ENCODE measurements at regions not wholly inside any gene's neighbourhood (a gene's known extent, or its start where the extent isn't known, plus 50 kb on each side); places are given as distances from the start of the nearest gene placed in this dataset.

DNA sequence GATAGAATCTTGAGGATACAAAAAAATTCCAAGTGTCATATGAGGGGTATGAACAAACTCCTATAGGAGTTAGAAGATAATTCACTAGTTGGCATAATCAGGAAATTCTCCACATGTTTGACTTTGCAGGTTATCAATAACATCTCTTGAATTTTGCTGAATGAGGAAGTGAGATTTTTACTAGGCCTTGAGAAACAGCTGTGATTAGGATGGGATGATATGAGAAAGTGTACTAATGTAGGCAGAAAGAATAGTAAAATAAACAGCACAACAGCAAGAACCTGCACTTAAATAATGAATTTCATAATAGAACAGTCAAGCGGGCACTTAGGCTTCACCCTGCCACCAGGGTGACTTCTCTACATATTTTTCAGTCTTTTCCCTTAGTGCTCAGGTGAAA lies 570.8 kb upstream of the CRIM1 start:
- TF ChIP-seq, protein P1, sequence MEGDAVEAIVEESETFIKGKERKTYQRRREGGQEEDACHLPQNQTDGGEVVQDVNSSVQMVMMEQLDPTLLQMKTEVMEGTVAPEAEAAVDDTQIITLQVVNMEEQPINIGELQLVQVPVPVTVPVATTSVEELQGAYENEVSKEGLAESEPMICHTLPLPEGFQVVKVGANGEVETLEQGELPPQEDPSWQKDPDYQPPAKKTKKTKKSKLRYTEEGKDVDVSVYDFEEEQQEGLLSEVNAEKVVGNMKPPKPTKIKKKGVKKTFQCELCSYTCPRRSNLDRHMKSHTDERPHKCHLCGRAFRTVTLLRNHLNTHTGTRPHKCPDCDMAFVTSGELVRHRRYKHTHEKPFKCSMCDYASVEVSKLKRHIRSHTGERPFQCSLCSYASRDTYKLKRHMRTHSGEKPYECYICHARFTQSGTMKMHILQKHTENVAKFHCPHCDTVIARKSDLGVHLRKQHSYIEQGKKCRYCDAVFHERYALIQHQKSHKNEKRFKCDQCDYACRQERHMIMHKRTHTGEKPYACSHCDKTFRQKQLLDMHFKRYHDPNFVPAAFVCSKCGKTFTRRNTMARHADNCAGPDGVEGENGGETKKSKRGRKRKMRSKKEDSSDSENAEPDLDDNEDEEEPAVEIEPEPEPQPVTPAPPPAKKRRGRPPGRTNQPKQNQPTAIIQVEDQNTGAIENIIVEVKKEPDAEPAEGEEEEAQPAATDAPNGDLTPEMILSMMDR (conservative IDR thresholded peaks at IDR 0.05; ENCODE audit: low read length) = no peak
- no peak for TF ChIP-seq EZH2phosphoT487 (IDR thresholded peaks at IDR 0.05; ENCODE audit: borderline replicate concordance)
